HT-29 (cell line): ENCODE measurements at regions not wholly inside any gene's neighbourhood (a gene's known extent, or its start where the extent isn't known, plus 50 kb on each side); places are given as distances from the start of the nearest gene placed in this dataset. TPM values are rescaled to one million over a fixed set of nuclear protein-coding genes. Genes with fewer than 3 reads are reported as not detected.
A peak's percentile ranks its signal among the peaks of the same experiment; 100 is the strongest.

Source experiments
- DNase-seq: peaks from one replicate; pipeline ENCODE4 v3.0.0-alpha.2; 2015; ENCODE audit warnings: low spot score
- small RNA-seq: library from RNA; depleted of rRNA; stranded (forward); fragments of <200 nt; gene quantifications from one replicate; pipeline ENCODE3, GENCODE V24; 2014

DNA sequence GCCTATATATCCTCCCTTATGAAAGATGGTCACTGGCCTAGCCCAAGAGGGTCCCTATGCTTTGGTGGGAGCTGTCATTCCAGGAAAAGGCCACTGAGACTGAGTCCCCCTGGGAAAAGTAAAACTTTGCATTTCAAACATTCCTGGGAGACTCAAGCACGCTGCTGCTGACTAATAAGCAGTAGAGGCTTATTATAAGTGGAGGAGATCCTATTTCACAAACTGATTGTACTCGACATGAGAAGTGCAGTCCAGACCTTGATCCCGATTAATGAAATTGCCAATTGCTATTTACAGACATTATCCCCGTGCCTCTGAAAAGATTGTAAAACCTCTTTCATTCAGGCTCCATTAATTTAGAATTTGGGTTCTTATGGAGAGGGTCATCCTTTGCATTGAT, 96.6 kb downstream of the EMP1 start:
- no peak for DNase-seq

DNA sequence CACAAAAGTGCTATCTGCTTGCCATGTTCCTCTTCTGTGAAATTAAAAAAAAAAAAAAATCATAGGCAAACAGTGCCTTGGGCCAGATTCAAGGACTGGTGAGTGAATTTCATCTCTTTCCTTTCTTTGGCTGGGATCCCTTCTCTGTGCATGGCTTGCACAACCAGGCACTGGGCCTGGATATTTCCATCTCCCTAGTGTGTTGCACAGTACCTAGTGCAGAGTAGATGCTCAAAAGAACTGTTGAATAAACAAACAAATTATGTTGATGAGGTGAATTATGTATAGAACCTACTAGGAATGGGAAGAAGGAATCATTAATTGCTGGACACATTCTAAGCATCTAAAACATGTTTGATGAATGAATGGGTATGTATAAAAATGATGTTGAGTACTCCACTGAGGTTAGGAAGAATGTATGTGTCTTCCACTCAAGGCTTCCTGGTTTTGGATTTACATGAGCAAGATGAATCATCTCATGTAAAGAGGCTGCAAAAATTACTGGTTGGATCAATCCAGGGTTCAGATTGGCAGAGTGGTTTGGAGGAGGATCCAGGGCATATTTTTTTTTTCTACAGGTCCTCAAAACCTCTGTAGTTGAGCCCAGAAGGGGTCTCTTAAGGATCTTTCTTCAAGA, 93.2 kb downstream of the EMP1 start:
- no peak for DNase-seq

DNA sequence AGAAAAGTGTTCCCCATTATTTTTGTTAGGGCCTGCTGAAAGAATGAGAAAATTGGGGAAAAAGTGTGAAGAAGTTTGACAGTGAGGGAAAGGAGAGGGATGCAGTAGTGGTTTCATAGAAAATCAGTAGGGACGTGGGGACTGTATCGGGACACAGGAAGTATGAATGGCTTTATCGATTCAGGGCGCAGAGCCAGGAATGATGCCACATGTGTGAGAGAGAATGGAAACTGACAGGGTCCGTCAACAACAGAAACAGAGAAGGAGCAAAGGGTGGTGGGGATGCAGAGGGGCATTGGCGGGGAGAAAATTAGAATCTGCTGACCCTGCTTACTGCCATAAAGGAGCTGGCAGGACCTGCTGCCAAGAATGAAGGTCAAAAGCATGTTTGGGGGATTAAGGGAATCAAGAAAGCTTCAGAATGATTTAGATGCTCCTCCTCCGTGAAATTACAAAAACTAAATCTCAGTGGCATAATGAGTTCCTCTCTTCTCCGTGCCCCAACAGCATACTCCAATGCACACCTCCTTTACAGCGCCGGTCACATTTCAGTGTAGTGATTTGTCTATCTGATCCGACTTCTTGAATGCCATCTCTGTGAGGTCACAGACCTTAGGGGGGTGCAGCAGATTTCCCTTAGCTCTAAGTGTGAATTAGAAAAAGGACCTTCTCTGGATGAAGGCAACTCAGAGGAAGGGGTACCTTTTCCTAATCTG, 92.6 kb downstream of the EMP1 start:
- peak; percentile 6 for DNase-seq

DNA sequence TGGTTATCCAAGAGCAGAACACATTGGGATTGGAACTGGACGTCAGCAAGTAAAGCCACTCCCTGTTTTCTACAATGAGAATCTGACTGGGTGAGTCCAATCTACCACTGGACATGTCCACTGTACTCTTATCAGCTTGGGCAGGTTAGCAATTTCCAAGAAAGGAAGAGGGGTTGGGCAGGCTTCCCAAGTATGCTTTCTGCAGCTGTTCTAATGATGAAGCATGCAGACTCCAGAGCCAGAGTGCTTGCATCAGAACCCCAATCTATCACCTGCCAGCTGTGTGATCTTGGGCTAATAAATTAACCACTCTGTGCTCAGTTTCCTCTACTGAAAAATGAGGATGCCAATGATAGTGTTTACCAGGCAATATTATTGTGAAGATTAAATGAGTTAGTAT, 92.0 kb downstream of the EMP1 start:
- DNase-seq: no peak

DNA sequence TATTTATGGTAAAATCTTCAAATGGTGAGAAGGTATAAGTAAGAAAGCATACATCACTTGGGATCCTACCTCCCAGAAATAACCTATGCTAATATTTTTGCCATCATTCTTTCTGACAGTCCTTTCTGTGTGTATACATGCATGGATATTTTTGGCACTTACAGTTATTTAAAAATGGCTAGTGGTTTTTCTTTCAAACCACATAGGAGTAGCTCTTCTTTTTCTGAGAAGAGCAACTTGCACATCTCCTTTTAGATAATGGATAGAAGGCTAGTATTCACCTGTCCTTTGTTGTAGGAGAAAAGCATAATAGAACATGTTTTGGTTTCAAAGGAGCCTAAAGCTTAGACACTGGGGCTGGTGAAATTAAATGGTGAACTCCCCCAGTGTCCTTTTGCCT, 87.3 kb downstream of the EMP1 start:
- DNase-seq: no peak

DNA sequence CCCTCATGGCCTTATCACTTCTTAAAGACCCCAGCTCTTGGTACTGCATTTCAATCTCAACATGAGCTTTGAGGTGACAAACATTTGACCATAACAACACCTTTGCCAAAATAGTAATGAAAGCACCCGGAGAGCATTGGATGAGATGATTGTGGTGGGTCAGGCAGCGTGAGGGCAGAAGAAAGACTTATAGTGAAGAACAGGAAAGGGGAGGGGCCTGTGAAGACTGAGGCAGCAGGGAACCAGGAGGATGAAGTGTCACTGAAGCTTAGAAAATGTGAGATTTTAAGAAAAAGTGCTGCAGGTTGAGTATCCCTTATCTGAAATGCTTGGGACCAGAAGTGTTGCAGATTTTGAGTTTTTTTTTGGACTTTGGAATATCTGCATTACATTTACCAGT, 86.3 kb downstream of the EMP1 start:
- no peak for DNase-seq

DNA sequence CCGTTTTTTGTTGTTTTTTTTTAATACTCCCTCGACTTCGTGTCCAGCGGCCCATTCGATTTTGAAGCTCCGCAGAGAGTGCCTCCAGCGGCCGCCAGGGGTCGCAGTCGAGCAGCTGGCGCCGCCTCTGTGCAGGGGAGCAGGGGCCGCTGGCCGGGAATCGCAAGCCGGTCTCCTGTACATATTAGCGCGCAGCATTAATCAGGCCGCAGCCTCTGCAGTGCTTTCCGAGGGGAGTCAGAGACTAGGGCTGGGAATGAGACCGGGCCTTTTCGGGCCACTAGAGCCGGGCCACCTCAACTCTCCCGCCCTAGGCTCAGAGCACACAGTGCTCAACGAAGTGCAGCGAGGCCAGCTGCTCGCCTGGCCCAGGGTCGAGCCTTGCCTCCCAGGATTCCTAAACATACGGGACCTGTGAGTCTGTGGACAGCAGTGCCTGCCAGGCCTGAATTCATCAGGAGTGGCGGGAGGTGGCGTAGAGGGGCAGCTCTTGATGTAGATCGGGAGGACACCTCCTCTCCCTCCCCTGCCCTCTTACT, 81.8 kb downstream of the EMP1 start:
- peak; percentile 66 for DNase-seq

DNA sequence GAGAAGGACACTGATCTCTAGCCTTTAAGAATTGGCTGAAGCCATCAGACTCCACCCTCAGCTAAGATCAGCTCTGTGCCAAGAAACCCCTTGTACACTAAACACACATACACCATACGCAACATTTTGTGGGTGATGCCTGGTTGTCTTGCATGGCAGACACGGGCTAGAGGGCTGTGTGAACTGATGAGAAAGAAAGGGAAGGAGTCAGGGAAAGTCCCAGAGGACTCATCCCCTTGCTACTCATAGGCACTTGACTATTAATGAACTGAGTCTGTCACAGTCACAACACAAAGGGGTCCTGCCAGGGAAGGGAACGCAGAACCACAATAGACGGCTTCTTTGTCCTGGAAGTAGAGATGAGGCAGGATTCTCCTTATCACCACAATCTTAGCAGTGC, 80.8 kb downstream of the EMP1 start:
- DNase-seq: no peak

DNA sequence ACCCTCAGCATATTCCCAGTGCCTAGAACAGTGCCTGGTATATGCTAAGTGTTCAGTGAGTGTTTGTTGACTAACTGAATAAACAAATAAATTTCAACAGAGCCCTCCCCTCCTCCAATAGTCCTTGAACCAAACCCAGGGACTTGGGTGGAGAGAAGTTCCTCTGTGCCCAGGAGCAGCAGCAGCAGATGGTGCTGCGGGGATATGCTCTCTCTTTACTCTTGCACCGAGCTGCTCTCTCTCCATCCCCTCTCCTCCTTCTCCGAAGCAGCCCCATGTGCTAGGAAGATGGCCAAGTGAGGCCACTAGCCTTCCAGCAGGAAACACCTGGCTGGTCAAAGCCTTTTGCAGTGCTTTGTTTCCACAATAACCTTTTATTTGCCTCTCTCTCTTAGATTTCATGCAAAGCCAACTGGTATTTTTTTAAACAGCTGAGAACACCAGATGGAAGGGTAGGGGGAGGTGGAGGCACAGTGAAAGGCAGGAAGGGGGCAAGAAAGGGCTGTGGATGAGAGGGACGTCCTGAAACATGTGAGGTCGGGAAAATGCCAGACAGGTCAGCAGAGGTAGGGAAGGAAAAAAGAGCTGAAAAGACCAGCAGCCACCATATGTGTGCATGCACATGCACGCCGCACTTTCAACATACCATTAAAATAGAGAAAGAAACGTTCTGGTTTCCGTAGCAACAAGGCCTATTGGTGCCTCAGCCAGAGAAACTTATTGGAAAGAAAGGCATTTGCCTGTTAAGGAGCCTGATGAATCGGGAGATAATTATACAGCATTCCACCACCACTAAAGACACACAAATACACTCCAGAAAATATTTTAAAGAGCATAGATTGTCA, 78.9 kb downstream of the EMP1 start:
- DNase-seq: no peak

DNA sequence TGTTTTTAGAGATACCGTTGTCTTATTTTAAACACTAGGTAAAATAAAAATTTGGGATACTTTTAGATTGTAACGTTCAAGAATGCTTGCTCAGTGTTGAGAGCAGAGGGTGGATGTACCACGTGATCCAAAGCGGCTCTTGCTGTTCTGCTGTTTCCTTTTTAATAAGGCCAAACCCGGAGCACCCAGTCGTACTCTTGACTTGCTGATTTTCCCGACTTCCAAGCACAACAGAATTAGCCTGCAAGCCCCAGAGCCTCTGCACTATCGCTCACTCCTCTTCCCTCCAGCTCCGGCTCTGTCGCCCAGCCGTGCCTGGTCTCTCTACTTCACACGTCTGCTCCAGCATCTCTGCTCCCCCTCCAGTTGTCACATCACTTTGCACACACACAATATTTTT, 77.3 kb downstream of the EMP1 start:
- DNase-seq: no peak

DNA sequence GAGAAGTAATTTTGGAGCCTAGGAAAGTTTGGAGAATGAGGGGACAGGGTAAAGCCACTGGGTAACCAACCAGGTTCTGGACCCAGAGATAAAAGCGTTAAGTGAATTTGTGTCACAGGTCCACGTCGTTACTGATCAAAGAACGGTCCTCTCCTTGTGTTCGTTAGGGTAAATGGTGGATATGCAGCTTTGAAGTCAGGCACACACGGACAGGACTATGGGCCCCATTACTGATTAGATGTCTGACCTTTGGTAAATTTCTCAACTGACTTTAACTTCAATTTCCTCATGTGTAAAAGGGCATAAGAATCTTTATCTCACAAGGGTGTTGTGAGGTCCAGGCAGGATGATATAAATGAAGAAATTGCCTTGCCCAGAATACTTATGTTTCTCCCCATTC, 76.6 kb downstream of the EMP1 start:
- DNase-seq: no peak

DNA sequence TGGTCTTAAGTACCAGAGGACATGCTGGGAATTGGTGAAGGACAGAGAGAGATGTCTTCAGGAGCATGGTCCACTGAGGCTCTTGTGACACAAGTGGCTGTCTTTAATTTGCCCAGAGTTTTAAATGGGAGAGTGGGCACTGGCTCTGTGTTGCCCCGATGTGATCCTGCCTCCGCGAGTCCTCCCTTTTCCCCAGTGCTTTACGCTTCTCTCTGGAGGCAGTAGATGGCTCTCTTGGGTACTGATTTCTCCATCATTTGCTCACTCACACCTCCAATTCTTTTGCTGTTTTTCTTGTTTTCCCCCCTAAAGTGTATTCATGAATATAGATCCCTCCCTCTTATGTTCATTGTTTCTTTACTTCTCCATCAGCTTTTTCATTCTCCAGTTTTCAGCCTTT, 74.3 kb downstream of the EMP1 start:
- DNase-seq: no peak

Small RNA genes in the stretch of these regions (small RNA-seq; reads per million reads assigned to genes)
- gene RNA5SP353: 1.7 reads per million, percentile 60 among the genes with 10 or more reads in this experiment
- gene RNU6-590P: not detected
